T-helper 2 cell (primary cell): ENCODE measurements at regions not wholly inside any gene's neighbourhood (a gene's known extent, or its start where the extent isn't known, plus 50 kb on each side); places are given as distances from the start of the nearest gene placed in this dataset.
"Not testable (repeated sequence)": the region's sequence is repeated elsewhere in the genome, so short reads cannot be mapped to it uniquely, and the experiment has no call there.

Experiments used
- DNase-seq, 5 experiments: peaks; one replicate each; pipeline versions ENCODE4 v3.0.0 to v3.0.0-alpha.2; 2012 to 2022

DNA sequence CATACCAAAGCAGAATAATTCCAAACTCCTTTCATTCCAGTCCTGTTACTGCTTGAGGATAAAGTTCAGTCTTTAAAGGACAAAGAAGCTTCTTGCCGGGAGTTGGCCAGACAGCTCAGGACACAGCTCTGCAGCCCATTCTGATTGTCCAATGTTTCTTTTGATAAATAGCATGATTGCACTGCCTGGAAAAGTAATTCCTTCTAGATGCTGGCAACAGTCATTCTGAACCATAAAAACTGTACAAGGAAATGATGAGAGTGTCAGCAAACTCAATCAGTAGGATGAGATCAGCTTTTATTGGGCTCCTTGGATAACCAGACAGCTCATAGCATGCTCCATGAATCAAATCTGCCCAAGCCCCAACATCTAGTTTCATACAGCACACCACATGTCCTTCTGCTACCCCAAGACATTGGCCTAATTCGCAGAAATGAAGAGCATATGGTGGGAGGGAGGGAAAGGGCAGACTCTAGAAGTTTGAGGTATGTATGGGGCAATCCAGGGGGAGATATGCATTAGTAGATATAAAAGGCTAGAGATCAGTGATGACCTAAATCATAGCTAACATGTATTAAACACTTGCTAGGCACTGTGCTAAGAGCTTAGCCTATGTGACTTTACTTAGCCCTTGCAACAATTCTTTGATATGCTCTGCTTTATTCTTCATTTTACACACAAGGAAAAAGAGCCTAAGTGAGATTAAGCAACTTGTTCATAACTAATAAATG, 219.9 kb upstream of the NREP start:
- no peak for DNase-seq

DNA sequence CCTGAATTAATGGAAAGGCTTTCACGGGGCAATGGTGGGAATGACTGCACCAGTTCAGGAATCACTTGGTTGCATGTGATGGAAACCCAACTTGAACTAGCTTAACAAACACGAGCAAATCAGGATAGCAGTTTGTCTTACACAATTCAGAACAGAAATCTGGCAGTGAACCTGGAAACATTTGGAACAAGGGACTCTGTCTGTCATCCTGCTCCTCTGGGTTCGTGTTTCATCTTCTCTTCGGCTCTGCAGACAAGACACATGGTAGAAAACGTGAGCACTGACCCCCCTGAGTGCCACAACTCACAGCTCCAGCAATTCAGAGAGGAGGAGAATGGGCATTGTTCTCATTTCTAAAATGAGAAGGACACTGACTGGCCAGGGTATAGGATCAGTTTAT, 218.1 kb upstream of the NREP start:
- no peak for DNase-seq

DNA sequence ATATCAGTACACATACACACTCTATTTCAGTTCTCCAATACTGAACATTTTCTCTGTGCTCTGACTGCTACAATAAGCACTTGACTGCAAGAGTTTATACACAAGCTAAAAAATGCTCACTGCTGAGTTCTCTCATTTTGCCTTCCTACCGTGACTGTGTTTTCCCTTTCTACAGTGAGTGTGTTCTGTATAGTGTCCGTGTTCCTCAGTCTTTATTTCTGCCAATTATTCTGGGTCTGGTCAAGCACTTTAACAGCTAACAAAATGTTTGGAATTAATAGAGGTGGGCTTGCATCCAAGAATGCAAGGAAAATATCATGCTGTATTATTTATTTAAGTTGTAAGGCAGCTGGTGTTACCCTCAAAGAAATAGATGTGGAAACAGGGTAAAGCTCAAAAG, 217.0 kb upstream of the NREP start:
- no peak for DNase-seq

DNA sequence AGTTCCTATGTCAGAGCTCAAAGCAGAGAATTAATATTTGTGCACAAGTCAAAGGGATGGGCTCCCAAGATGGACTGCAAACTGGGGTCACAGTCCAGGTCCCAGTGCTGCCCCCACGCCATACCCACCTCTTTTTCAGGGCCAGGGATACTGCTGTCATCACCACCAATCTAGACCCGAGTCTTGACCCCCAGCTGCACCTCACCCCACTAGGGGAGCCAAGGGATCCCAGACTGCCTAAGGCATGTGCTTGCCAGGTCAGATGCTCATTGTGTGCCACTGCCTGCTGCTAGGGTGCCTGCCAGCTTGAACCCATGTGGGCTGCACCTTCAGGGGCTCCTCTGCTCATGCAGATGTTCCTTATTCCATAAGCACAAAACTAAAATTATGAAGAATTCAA, 215.6 kb upstream of the NREP start:
- no peak for DNase-seq

DNA sequence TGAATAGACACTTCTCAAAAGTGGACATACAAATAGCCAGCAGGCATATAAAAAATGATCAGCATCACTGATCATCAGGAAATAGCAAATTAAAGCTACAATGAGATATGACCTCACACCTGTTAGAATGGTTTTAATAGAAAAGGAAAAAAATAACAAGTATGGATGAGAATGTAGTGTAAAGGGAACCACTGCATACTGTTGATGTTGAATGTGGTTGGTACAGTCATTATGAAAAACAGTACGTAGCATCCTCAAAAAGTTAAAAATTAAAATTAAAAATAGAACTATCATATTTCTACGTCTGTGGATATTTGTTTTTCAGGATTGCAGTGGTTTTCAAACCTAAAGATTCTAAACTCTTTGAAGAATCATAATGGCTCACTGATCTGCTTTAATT, 215.1 kb upstream of the NREP start:
- no peak for DNase-seq

DNA sequence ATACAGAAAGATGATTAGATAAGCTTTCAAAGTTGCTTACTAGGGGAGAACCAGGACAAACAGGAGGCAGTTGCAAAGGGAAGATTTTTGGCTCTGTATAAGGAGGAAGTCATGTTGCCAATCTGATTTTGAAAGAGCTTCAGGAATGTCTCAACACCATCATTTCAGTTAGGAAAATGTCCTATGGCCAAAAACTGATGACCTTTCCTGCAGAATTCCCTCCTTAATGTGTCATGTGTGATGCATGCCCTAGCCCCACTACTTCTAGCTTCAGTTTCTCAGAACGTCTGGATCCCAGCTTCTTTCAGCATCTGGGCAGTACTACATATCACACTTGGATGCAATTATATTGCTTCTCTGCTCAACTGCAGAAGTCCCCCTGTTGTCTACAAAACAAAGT, 211.5 kb upstream of the NREP start:
- no peak for DNase-seq

DNA sequence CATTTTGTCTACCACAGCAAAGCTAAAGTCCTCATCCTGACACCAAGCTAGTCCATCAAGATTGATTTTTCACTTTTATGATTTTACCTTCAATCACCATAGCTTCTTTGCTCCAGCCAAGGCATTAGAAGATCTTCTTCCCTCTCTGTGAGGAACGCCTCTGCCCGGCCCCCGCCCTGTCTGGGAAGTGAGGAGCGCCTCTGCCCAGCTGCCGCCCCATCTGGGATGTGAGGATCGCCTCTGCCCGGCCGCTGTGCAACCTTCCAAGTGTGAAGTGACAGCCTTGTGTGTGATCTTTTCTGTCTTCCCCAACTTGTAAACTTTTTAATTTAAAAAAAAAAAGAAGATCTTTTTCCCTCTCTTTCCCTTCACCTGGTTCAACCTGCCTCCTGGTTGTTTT, 210.5 kb upstream of the NREP start:
- no peak for DNase-seq

DNA sequence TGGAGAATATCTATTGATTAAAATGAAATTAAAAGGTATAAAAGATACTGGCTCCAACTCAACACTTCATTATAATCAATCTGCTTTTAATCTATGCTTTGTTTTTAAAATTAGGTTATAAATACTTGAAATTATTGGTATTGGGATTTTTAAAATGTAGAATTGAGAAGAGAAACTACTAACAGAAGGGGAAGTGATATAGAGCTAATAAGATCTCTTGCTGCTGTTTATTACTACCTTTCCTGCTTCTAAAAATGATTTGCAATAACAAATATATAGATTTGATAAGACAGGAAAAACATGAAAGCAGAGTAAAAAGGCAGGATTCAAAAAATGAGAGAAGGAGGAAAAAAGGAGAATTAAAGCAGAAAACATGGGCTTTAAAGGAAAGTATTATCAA, 209.3 kb upstream of the NREP start:
- no peak for DNase-seq

DNA sequence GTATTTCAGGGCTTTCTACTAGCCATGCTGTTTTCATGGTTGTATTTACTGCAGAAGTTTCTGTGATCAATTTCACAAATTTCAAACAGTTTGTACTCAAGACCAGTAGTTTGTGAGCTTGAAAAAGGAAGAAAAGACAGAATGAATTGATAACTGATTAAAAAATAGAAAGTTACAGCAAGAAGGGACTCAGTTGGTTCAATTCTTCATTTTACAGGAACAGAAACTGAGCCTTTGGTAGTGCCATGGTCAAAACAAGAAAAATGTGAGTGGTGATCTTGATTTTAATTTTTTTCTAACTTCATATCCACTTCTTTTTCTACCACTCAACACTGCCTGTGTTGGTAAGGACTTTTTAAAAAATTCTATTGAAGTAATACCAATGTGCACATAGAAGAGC, 206.6 kb upstream of the NREP start:
- DNase-seq, result no peak

DNA sequence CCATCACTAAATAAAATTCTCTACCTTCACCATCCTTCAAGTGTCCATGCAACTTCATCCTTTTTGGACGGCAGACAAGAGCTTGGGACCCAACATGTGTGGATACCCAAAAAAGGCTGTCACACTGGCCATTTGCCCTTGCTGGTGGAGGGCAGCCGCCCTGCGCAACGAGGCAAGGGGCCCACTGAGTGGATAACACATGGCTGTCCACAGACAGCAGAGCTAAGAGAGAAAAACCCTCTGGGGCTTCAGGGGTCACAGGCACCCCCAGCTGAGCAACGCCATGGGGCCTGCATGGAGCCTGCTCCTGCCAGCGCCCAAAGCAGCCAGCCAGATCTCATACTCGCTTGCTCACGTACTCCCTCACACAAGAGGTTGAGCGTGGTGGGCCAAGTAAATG, 205.9 kb upstream of the NREP start:
- DNase-seq, result no peak

DNA sequence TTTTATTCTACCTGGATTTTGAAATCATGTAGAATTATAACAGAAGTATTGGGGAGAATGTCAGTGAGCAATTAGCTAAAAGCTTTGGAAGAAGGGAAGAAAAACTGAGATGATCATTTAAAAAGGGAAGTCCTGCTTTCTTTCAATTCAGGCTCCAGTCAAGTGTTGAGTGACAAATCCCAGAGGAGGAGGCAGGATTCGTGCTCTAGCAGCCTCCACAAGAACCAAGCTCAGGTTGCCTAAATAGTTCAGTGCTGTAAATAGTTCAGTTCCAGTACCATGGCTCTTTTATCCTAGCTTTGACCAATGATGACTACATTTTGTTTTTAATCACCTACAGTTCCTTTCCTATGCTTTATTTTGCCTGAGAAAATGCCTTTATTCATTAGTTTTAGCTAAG, 204.9 kb upstream of the NREP start:
- DNase-seq, result no peak

DNA sequence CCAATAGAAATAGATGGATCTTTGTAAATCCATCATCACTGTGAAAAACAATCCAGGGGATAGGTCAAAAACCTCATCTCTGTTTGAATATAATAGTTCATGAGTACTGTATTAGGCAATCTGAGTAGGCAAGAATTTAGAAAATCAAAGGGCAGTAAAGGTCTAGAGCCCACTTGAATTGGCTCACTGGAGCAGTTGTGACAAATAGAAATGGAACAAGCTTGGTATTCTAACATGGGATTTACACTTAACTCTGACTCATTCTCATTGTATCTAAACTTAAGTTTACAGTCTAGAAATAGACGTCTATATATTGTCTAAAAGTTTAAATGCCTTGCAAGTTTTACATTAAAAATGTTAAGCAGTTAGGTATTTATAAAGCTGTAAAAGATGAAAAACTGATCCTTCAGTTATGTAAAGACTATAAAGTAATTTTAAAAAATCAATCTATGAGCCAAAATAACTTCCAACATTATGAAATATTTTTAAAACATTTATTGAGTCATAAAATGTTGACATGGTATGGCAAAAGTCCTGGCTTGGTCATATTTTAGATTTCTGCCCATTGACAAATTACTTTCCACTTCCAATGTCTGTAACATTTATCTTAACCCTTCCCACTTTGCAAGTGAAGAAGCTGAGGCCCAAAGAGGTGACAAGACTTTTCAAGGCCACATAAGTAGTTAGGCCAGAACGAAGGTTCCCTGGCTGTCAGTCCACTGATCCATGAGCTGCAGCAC, 203.7 kb upstream of the NREP start:
- no peak for DNase-seq

DNA sequence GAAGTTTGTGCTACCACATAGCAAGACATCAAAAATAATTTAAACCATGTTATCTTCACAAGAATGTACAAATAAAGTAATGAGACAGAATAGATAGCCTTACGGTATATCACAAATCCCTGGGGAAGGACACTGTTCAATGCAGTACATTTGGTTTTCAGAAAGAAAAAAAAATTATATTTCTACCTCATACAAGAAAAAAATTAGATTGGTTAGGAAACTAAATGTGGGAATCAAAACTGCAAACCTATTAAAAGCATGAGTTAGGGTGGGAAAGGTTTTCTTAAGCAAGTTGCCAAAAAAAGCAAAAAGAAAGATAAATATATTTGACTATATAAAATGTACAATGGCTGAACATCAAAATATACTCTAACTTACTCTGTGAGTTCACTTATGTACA, 201.9 kb upstream of the NREP start:
- no peak for DNase-seq

DNA sequence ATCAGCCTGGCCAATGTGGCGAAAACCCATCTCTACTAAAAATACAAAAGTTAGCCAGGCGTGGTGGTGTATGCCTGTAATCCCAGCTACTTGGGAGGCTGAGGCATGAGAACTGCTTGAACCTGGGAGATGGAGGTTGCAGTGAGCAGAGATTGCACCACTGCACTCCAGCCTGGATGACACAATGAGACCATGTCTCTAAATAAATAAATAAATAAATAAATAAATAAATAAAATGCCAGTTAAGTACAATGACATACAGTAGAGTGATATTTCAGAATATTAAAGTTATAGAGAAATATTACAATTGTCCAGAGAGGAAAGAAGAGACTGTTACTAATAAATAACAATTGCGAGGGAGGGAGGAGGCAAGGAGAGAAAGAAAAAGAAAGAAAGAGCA, 199.8 kb upstream of the NREP start:
- DNase-seq, result not testable (repeated sequence)

DNA sequence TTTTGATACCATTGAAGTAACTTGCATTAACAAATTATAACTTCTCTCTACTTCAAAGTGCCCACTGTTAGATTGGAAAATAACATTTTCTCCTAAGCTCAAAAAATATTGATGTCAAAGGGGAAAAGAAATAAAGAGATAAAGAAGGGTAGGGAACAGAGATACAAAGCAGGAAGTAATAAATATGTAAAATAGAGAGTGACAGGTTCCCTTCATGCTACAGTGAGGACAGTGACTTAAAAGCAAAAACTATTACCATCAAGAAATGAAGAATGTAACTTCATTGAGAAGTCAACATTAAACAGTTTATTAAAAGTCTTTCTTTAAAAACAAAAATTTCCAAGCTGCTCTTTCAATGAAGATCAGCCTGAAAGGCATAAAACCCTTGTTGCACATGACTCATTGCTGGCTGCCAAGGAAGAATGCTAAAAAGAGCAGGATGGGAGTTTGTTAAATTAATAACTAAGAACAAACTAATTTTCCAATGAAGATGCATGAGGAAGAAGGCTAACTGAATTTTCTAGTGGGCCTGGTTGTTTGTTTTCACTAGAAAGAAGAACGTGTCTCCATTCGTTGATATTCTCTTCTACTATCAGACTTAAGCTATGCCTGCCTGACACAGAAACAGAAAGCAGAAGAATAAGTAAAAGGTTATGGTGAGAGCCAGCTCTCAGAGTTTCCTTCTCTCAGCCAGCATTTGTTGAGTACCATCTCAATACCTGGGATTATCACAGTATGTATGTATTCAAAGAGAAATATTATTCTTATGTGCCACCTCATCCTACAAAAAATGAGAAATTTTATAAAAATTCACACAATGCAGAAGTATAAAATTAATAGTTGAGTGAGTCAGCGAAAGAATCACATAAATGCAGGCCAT, 197.8 kb upstream of the NREP start:
- DNase-seq, result no peak

DNA sequence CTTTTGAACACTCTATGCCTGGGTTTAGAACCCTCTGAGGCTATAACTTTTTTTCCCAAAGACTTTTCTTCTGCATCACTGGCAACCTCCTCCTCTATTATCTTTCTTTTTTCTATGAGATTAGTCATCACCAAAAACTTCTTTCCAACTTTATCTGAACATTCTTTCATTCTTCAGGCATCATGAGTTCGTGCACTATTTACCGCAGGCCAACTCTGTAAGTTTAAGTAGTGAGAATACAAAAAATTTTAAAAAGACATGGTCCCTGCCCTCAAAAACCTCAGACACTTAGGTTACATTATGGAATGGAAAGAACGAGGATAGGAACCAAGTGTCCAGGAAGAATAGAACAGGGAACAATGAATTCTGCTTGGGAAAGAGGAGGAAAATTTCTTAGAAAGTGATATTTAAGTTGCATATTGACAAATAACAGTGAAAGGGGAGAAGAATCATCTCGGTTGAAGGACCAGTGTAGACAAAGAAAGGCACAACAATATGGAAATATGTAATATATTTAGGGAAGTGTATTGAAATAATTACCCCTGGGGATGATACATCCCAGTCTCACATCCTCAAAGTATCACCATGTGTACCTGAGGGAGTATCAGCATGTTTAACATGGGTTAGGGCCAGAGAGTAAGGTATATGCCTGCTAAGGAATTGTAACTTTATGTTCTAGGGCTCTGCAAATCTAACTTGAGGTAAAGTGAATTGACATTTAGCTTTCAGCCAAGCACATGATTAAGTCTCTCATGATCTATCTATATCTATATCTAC, 196.5 kb upstream of the NREP start:
- DNase-seq, result no peak

DNA sequence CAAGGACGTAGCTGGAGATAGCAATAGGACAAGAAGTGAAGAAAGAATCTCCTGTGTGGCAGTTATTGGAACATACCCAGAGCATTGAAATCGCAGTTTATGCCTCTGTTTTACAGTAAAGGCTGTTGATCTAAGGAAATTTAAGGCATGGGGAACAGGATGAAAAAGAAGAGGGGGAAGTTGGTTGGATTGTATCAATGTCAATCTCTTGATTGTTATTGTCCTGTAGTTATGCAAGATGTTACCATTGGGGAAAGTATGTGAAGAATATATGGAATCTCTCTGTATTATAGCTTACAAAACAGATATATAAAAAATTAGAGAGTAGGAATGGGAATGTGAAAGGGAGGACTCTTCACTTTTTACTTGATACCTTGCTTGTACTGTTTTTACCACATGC, 195.6 kb upstream of the NREP start:
- no peak for DNase-seq

DNA sequence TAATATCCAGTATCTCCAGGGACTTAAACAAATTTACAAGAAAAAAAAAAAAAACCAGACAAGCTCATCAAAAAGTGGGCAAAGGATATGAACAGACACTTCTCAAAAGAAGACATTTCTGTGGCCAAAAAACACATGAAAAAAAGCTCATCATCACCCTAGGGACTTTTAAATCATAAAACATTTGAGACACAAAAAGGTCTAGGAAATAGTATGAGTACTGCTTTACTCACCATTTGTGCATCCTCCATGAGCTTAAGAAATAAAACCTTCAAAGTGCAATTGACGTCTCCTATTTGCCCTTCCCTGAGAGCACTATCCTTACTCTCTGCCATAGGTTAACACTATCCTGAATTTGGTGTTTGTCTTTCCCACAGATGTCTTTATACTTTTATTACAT, 193.7 kb upstream of the NREP start:
- DNase-seq, result no peak

DNA sequence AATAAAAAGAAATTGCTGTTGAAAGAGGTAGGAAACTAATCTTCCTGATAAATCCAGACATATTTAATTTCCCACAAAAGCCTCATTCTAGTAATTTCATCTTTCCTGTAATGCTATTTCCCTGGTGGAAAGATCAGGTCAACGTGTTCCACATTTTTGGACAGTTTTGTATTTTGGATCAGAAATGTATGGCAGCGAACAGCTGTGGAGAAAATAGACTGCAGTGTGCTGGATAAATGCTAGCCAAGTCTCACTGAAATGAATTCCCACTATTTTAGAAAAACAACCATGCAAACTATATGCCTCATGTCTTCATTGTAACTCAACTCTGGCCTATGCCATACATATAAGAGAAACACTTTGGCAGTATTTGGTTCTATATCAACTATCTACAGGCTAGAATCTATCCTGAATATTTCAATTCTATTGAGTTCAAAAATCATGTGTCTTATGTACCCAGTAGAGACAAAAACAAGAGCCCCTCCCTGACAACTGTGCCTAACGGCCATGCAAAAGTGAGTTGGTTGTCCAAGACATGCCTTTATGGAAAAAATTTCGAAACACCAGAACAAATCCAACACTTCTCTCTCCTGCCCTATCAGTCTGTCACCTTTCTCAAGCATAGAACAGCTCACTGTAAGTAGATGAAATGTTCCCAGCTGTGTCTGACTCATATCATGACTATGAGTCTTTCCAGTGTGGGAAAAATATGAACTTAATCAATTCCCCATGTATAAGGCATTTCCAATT, 191.3 kb upstream of the NREP start:
- no peak for DNase-seq

DNA sequence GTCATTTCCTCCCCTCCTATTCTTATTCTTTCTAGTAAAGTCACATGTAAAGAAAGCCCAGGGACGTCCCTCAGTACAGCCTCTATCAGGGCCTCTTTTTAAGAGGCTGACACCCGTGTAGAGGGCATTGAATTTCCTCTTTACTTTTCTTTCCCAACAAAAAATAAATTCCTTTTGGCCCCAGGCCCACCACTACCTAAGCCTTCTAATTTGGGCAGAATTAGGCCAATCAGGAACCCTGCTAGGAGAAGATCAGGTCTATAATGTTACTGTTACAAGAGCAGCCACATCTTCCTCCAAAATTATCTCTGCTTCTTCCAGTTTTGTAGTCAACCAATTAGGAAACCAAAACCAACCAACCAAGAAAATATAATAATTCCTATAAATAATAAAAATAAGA, 189.6 kb upstream of the NREP start:
- DNase-seq, result no peak

DNA sequence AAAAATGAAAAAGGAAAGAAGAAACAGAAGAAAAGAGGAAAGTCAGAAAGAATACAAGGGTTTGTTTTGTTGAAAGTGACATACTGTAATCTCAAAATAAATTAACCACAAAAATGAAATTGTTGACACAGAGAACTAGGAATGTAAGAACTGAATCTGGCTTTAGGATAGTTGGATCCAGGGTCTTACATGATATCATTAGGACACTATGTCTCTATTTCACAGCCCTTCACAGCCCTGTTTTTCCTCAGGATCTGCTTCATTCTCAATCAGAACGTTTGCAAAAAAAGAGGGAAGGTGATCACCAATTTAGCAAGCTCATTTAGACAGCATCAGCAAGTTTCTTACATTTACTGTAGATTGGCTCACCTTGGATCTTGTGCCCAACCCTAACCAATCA, 188.5 kb upstream of the NREP start:
- no peak for DNase-seq
